PC-3 (cell line): ENCODE measurements at regions not wholly inside any gene's neighbourhood (a gene's known extent, or its start where the extent isn't known, plus 50 kb on each side); places are given as distances from the start of the nearest gene placed in this dataset.

Experiments
- ATAC-seq: fragments of 200-7000 bp; cut with Tn5 transposase; 2 replicates; pipeline ENCODE4 v1.9.1; 2020; ENCODE audit warnings: mild to moderate bottlenecking, moderate library complexity
- BruUV-seq: library from RNA; stranded (reverse); fragments of 400-500 nt; replicated peaks from 2 replicates; lab custom pipeline; 2021; lab: Mats Ljungman, UMichigan
- CTCF ChIA-PET: fragments of 300-600 bp; sonication (Branson Sonifier 250); formaldehyde crosslinking; loops from one replicate; lab custom pipeline; 2022; ENCODE audit warnings: antibody characterized with exemption; lab: Charles Lee
- POLR2A ChIA-PET: fragments of 300-600 bp; sonication (Branson Sonifier 250); formaldehyde crosslinking; loops from one replicate; lab custom pipeline; 2022; ENCODE audit warnings: antibody characterized with exemption; ENCODE audit not compliant: unreplicated experiment; lab: Charles Lee
- DNase-seq: peaks from one replicate; pipeline ENCODE4 v3.0.0-alpha.2; 2015
- H2AFZ ChIP-seq: fragments of 300-600 bp; sonication (generic); 2 replicates; pipeline ENCODE4 v1.6.0; 2016; ENCODE audit warnings: antibody characterized with exemption, low read length
- H3F3A ChIP-seq: fragments of 300-600 bp; sonication (generic); one replicate; pipeline ENCODE4 v1.6.0; 2017; ENCODE audit warnings: antibody characterized with exemption, low read length, control low read depth, mild to moderate bottlenecking; ENCODE audit not compliant: unreplicated experiment
- H3K27ac ChIP-seq: fragments of 300-600 bp; sonication (generic); 2 replicates; pipeline ENCODE4 v1.5.1; 2016; ENCODE audit warnings: mild to moderate bottlenecking, low read length
- H3K27me3 ChIP-seq: fragments of 300-600 bp; sonication (generic); 2 replicates; pipeline ENCODE4 v1.6.1; 2016; ENCODE audit warnings: low read length, mixed read lengths
- H3K36me3 ChIP-seq: fragments of 300-600 bp; sonication (generic); 2 replicates; pipeline ENCODE4 v1.6.1; 2016; ENCODE audit warnings: low read depth, mixed run types, low read length, mixed read lengths
- H3K4me1 ChIP-seq: fragments of 300-600 bp; sonication (generic); 2 replicates; pipeline ENCODE4 v1.5.1; 2016; ENCODE audit warnings: low read length; ENCODE audit not compliant: insufficient read depth
- H3K4me2 ChIP-seq: fragments of 300-600 bp; sonication (generic); 2 replicates; pipeline ENCODE4 v1.6.0; 2016; ENCODE audit warnings: low read length
- H3K4me3 ChIP-seq: fragments of 300-600 bp; sonication (generic); 2 replicates; pipeline ENCODE4 v1.5.1; 2016; ENCODE audit warnings: mild to moderate bottlenecking, low read length, mixed read lengths
- H3K79me2 ChIP-seq: fragments of 300-600 bp; sonication (generic); 2 replicates; pipeline ENCODE4 v1.6.1; 2017; ENCODE audit warnings: low read length, mixed read lengths
- H3K9ac ChIP-seq: fragments of 300-600 bp; sonication (generic); 2 replicates; pipeline ENCODE4 v1.6.0; 2016; ENCODE audit warnings: mild to moderate bottlenecking, low read length
- H3K9me2 ChIP-seq: fragments of 300-600 bp; sonication (generic); replicated peaks from 2 replicates; pipeline ENCODE4 v1.6.1; 2016; ENCODE audit warnings: mixed run types, low read length, mixed read lengths
- H3K9me3 ChIP-seq: fragments of 300-600 bp; sonication (generic); 2 replicates; pipeline ENCODE4 v1.6.1; 2016; ENCODE audit warnings: low read length, mixed read lengths
- H4K20me1 ChIP-seq: fragments of 300-600 bp; sonication (generic); 2 replicates; pipeline ENCODE4 v1.6.1; 2016; ENCODE audit warnings: low read length, mixed read lengths
- EZH2 ChIP-seq: fragments of 300-600 bp; sonication (generic); IDR thresholded peaks from one replicate; pipeline ENCODE4 v1.6.1; 2017; ENCODE audit warnings: antibody characterized with exemption, mild to moderate bottlenecking, low read length; ENCODE audit not compliant: unreplicated experiment
- EZH2phosphoT487 ChIP-seq: fragments of 300-600 bp; sonication (generic); IDR thresholded peaks from 2 replicates; pipeline ENCODE4 v1.6.1; 2018; ENCODE audit warnings: mild to moderate bottlenecking, antibody characterized with exemption, low read length, borderline replicate concordance
- intact Hi-C: fragments of 100-400 bp; cut with micrococcal nuclease; formaldehyde crosslinking; loops from 2 replicates; pipeline ENCODE4 v1.9.0; 2023
- TF ChIP-seq, protein P1 (sequence below): fragments of 300-600 bp; sonication (generic); conservative IDR thresholded peaks from 2 replicates; pipeline ENCODE4 v1.5.1; 2017; ENCODE audit warnings: antibody characterized with exemption, low read depth, mild to moderate bottlenecking, low read length

DNA sequence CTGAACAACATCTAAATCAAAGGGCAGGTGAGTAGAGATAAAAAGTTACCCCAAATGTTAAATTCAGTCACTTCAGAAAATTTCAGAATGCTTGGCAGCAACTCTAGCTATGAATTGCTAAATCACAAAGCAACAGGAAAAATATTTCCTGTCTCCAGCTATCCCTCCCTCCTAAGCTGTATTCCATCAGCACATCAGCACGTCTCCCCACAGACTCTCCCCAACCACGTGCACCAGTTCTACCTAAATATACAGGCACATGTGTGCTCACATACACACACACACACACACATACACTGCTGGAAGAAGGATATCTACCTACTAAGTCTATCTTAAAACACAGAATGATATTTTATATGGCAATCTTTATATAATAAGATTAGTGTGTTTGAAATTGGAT lies 177.1 kb upstream of the ARHGEF26 start:
- Histone ChIP-seq H3K4me1 (no peaks in the 10 kb centered on the region), H3K4me2 (no peak overlapping the region), H3K79me2 (no peaks in the 10 kb centered on the region), H3K9me2 (no peaks in the 10 kb centered on the region), H3K36me3 (no peaks in the 10 kb centered on the region), H3K9me3 (no peaks in the 10 kb centered on the region), H3K27ac (no peak overlapping the region), H3K4me3 (no peak overlapping the region), H3K9ac (no peak overlapping the region), H2AFZ (no peak overlapping the region), H3F3A (no peaks in the 10 kb centered on the region), H4K20me1 (no peaks in the 10 kb centered on the region), H3K27me3 (no peaks in the 10 kb centered on the region)
- DNase-seq (no peak), ATAC-seq (no peak)
- CTCF ChIA-PET: no interaction called here
- POLR2A ChIA-PET: no interaction called here
- BruUV-seq: no TSS peak
- TF ChIP-seq EZH2phosphoT487 (no peak), EZH2 (no peak)
- TF ChIP-seq, protein P1, sequence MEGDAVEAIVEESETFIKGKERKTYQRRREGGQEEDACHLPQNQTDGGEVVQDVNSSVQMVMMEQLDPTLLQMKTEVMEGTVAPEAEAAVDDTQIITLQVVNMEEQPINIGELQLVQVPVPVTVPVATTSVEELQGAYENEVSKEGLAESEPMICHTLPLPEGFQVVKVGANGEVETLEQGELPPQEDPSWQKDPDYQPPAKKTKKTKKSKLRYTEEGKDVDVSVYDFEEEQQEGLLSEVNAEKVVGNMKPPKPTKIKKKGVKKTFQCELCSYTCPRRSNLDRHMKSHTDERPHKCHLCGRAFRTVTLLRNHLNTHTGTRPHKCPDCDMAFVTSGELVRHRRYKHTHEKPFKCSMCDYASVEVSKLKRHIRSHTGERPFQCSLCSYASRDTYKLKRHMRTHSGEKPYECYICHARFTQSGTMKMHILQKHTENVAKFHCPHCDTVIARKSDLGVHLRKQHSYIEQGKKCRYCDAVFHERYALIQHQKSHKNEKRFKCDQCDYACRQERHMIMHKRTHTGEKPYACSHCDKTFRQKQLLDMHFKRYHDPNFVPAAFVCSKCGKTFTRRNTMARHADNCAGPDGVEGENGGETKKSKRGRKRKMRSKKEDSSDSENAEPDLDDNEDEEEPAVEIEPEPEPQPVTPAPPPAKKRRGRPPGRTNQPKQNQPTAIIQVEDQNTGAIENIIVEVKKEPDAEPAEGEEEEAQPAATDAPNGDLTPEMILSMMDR: no peak
- intact Hi-C loops: no loop called here

DNA sequence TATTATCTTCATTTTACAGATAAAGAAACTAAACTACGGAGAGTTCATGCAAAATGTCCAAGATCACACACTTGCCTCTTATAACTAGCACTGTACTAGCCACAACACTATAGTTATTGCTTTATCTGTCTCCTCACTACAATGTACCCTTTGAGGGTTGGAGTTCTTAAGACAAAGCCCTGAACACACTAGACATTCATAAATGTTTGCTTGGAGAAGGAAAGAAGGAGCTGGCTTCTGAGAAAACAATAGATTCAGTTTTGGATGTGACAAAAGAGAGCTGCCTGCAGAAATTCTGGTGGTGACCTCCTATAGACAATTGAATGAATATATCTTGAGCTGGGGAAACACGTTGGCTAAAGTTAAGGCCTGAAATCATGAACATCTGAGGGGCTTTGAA lies 169.9 kb upstream of the ARHGEF26 start:
- TF ChIP-seq EZH2 (no peak), EZH2phosphoT487 (no peak)
- TF ChIP-seq, protein P1: no peak
- Histone ChIP-seq H3K27ac (no peak overlapping the region), H3K36me3 (no peaks in the 10 kb centered on the region), H3K9me2 (no peaks in the 10 kb centered on the region), H3K9me3 (no peaks in the 10 kb centered on the region), H3K9ac (no peak overlapping the region), H3K4me2 (no peak overlapping the region), H3K4me3 (no peak overlapping the region), H2AFZ (no peak overlapping the region), H3K27me3 (no peaks in the 10 kb centered on the region), H3F3A (no peaks in the 10 kb centered on the region), H3K79me2 (no peaks in the 10 kb centered on the region), H3K4me1 (no peaks in the 10 kb centered on the region), H4K20me1 (no peaks in the 10 kb centered on the region)
- intact Hi-C loops: no loop called here
- ChIA-PET POLR2A (interaction anchor here (0.6 kb wide), 1 partner anchor 18 kb away, joined by 4 read pairs; no protein-coding TSS in a partner anchor), CTCF (no interaction called here)
- no TSS peak for BruUV-seq
- DNase-seq (no peak), ATAC-seq (no peak)

DNA sequence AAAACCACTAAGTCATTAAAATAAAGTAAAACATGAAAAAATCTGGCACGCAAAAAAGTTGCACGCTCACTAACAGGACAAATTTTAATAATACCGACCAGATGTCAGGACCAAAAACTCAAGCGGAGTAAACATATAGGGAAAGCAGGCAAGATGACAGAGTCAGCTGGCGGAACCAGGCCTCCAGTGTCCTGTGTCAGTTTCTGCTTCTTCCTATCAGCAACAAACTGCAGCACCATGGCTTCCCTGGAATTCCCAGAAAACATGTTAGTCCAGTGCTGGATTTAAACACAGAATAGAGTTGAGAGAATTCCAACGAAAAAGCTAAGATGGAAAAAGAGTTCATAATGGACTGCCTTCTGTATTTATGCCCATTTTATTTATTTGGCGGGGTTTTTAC lies 169.1 kb upstream of the ARHGEF26 start:
- Histone ChIP-seq H3K79me2 (no peaks in the 10 kb centered on the region), H3F3A (no peaks in the 10 kb centered on the region), H3K4me2 (no peak overlapping the region), H3K4me3 (no peak overlapping the region), H3K4me1 (no peaks in the 10 kb centered on the region), H2AFZ (no peak overlapping the region), H3K27me3 (no peaks in the 10 kb centered on the region), H3K9me3 (no peaks in the 10 kb centered on the region), H3K9ac (no peak overlapping the region), H3K9me2 (no peaks in the 10 kb centered on the region), H3K36me3 (no peaks in the 10 kb centered on the region), H4K20me1 (no peaks in the 10 kb centered on the region), H3K27ac (no peak overlapping the region)
- intact Hi-C loops: no loop called here
- ATAC-seq (no peak), DNase-seq (no peak)
- TF ChIP-seq EZH2phosphoT487 (no peak), EZH2 (no peak)
- TF ChIP-seq, protein P1: no peak
- ChIA-PET POLR2A (no interaction called here), CTCF (no interaction called here)
- BruUV-seq: no TSS peak
